GM19035 (cell line): ENCODE measurements at regions not wholly inside any gene's neighbourhood (a gene's known extent, or its start where the extent isn't known, plus 50 kb on each side); places are given as distances from the start of the nearest gene placed in this dataset.

Source experiments
- ATAC-seq: cut with Tn5 transposase; IDR thresholded peaks from one replicate; pipeline ENCODE4 v1.9.1; 2021; ENCODE audit not compliant: unreplicated experiment

GRCh38 chr12:85669911-85670310, 166.3 kb downstream of the RASSF9 start:
- ATAC-seq: no peak

- no peak for ATAC-seq
Observed at GRCh38 chr12:85672436-85672835, 163.8 kb downstream of the RASSF9 start.

GRCh38 chr12:85673921-85674420, 162.2 kb downstream of the RASSF9 start:
- ATAC-seq: no peak

DNA sequence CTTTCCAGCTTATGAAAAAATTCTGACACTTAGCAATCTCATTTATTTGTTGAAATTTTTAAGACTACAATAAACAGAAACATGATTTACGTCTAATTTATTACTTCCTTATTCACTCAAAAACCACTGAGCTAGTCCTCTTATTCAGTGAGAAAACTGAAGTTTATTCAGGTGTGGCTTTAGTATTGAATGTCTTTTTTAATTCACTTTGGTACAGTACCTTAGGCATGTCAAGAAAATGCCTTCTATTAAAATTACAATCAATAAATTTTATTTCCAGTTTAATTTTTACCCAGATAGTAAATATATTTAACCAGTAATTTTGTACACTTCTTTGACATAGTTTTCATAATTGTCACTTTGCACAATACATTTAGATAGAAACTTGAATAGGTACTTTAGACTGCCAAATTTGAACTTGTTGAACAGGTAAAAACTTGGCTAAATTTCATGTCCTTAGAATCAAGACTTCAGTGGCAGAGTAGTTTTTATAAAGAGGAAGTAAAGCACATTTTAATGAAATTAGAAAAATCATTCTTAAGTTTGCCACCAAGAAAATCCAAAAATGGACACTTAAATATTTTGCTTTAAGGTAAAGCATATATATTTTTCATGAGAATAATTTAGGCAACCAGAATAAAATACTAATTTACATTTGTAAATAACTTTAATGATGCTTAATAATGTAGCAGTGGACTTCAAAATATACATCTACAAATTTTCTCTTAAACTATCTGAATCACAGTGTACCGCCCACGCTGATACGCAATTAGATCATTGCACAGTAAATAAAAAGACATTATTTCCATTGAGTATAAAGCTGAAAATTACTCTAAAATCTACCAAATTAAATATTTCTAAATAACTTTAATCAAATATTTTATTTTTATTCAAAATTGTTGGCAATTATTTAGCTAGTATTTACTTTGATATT, 159.1 kb downstream of the RASSF9 start:
- ATAC-seq: no peak

- ATAC-seq: no peak
Observed at GRCh38 chr12:85679296-85679695, 156.9 kb downstream of the RASSF9 start.

DNA sequence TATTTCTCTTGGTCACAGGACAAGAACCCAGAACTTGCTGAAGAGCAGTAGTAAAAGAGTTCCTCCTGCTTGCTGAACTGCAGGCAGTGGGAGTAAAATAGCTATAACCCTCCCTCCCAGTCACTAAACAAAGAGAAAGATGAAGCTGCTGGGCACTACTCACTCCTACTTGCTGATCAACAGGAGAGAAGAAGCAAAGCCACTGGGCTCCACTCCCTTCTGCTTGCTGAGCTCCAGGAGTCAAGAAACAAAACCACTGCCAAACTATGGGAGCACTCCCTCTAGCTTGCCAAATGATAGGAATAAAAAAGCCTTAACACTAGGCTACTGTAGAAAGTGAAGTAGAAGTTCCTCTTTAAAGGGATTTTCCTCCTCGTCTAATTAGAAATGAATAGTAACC, 155.3 kb downstream of the RASSF9 start:
- no peak for ATAC-seq

- no peak for ATAC-seq
Observed at GRCh38 chr12:85681333-85681732, 154.9 kb downstream of the RASSF9 start.

DNA sequence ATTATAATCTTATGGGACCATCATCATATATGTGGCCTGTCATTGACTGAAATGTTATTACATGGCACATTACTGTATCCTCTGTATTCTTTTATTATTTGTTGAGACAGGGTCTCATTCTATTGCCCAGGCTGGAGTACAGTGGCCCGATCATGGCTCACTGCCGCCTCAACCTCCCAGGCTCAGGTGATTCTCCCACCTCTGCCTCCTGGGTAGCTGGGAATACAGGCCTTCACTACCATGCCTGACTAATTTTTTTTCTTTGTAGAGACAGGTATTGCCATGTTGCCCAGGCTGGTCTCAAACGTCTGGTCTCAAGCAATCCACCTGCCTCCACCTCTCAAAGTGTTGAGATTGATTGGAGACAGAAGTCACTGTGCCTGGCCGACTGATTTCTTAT, 153.2 kb downstream of the RASSF9 start:
- ATAC-seq: no peak

DNA sequence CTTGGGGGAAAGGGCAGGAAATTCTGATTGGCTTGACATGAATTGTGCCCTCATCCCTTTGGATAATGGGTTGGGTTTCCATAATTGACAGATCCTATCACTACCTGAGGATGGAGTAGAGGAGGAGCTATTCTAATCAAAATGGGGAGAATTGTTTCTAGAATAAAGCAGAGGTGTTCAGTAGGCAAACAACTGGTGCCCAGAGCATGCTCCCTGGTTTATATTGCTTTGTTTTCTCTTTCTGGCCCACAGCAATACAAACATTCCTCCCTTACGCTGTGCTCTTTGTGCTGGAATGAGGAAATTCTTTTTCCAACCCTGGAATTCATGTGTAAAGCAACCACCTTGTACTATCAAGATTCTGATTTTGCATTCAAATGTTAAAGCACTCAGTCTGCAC, 147.4 kb downstream of the RASSF9 start:
- no peak for ATAC-seq

- ATAC-seq: no peak
Observed at GRCh38 chr12:85690146-85690545, 146.1 kb downstream of the RASSF9 start.

DNA sequence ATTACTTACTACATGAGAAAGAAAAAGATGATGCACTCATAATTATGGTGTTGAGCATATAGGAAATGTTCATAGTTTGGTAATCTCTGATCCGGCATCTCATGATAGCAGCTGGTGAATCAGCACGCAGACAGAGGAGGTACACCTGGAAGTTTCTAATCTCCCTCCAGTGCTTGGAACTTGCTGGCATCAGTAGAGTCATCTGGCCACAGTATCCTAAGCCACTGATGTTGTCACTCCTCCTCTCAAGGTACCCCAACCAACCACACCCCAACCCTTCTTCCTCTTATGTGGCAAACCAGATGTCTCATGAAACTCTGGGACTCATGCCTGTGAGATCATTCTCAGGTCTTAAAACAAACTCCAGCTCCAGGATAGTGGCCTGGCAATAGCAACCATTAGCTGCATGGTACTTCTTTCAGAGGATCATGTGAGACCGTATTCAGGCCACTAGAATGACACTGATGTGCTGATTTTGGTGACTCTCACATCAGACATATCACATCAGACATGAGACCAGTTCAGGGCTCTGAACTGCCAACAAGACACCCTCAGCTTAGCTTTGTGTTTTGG, 143.0 kb downstream of the RASSF9 start:
- no peak for ATAC-seq

GRCh38 chr12:85695097-85695715, 141.0 kb downstream of the RASSF9 start:
- ATAC-seq: no peak

DNA sequence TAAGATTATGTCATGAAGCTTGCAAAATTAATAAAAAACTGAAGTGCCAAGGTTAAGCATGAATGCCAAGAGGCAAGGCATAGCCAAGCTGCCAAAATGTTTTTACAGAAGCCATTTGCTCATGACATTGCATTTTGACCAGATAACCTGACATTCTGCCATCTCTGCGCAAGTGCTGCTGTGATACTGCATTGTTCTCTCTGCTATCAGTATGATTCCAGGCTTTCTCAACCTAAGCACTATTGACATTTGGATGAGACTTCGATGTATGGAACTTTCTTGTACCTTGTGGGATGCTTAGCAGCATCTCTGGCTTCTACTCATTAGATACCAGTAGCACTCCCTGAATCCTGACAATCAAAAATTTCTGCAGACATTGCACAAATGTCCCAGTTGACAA, 139.2 kb downstream of the RASSF9 start:
- no peak for ATAC-seq

GRCh38 chr12:85698937-85699336, 137.3 kb downstream of the RASSF9 start:
- ATAC-seq: no peak

DNA sequence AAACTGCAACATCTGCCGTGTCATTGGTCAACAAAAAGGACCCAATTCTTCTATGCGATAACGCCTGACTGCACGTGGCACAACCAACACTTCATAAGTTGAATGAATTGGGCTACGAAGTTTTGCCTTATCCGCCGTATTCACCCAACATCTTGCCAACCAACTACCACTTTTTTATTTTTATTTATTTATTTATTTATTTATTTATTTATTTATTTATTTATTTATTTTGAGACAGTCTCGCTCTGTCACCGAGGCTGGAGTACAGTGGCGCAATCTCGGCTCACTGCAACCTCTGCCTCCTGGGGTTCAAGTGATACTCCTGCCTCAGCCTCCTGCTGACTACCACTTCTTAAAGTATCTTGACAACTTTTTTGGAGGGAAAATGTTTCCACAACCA, 127.4 kb downstream of the RASSF9 start:
- ATAC-seq: no peak

DNA sequence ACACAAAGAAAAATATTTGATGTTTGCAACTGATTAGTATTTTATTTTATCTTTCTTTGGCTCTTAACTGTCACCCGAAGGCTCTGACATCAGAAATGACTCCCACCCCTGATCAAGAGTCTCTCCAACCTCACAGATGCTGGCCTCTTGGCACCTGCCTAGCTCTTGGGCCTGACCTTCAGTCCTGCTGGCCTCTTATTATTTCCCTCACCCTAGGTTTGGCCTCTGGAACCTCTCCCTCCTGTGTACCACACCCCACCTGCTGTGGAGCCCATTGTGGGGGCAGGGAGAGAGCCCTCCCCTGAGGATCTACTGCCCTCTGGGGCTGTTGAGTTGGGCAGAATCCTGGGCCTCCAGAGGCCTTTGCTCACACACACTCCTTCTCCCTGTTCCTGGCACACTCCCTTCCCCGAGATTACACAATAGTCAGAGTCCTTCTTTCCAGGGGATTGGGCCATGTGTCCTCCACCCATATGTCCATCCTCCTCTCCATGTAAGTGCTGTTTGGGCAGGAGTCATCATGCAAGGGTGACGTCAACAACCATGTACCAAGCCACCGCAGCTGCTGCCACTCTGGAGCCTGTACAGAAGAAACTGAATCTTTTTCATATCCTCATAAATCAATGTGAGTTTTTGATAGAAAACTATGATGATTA, 124.3 kb downstream of the RASSF9 start:
- ATAC-seq: no peak

DNA sequence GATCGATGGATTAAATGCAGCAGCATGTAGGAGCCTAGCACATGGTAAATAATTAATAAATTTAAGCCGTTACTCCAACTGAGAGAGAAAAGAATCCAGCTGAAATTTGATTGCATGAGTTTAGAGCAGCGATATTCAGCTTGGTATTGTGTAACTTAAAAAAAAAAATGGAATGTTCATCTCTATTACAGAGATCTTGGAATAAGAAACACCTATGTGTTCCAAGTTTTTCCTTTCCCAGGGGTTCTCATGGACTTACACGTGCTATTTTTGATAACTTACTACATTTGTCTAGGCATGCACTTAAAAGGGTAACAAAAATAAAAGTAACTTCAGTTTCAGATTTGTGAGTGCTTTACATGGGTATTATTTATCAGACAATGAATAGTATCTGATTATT, 122.8 kb downstream of the RASSF9 start:
- ATAC-seq: no peak

DNA sequence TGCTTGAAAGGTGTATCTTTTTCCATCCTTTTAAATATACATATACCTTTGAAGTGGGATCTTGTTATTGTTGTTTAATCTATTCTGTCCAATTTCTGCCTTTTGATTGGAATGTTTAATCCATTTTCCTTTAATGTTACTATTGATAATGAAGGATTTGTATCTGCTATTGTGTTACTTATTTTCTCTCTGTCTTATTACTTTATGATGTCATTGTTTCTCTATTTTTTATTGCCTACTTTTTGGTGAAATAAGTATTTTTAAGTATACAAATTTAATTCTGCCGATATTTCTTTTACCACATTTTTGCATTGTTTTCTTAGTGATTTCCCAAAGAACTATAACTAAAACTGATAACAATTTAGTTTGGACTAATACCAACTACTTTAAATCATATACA, 121.8 kb downstream of the RASSF9 start:
- no peak for ATAC-seq

DNA sequence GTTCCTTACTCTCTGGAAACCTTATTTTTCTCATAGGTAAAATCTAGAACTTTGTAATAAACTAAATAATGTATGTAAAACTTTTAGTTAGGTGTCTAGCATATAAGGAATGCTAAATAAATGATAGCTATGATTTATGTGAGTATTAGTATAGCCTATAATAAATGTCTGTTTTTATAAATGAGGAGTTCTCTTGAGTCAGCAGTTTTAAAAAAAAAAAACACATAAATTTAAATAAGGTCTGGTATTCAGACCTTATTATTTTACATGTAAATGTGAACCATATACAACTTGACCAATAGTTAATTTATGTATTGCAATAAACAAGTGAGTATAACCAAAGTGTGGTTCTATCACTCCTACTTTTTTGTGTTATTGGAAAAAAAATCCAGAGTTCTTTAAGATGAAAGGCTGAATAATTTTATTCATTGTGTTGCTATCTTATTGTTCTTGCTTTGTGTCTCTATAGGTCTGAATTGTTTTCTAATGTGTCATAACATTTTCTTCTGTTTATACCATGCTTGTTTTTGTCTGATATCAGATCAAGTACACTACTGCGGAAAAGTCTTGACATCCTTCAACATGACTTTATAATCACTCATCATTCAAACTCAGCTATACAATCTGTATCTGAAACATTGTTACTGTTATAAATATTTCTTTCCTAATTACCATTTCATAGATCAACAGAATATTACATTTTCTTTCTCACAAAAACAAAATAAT, 115.7 kb downstream of the RASSF9 start:
- no peak for ATAC-seq

DNA sequence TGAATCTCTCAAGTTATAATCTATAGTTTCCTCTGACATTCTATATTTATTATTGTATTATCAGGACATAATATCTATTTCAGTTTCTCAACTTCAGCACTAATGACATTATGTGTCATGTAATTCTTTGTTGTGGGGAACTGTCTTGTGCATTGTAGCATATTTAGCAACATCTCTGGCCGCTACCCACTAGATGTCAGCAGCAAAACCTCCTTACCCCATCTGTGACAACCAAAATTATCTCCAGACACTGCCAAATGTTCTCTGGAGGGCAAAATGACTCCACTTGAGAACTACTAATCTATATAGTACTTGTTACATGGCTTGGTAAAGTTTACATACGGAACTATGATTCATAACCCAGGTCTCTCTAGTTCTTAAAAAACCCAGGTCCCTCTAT, 110.2 kb downstream of the RASSF9 start:
- ATAC-seq: no peak
